ENCODE measurements at regions not wholly inside any gene's neighbourhood (a gene's known extent, or its start where the extent isn't known, plus 50 kb on each side); places are given as distances from the start of the nearest gene placed in this dataset.

GRCh38 chr10:57798830-57799229 lies 468.9 kb downstream of the IPMK start:
- Histone ChIP-seq H3K27ac (ENCODE audit: low read depth, low read length, poor library complexity, severe bottlenecking) (no peak overlapping the region), H3K4me1 (ENCODE audit: insufficient read depth, low read length, poor library complexity, severe bottlenecking) (no peaks in the 10 kb centered on the region), H3K4me3 (ENCODE audit: low read depth, low read length, poor library complexity, severe bottlenecking) (no peak overlapping the region), H3K9me3 (ENCODE audit: low read depth, low read length, poor library complexity, severe bottlenecking) (no peaks in the 10 kb centered on the region), H3K36me3 (ENCODE audit: insufficient read depth, low read length, poor library complexity, severe bottlenecking) (no peaks in the 10 kb centered on the region), H3K27me3 (replicated peaks; ENCODE audit: insufficient read depth, low read depth, low read length, poor library complexity) (no peaks in the 10 kb centered on the region)
- no TSS peak for BruUV-seq (replicated peaks)
- CTCF ChIA-PET = no interaction called here
- intact Hi-C loops (cut with micrococcal nuclease; ENCODE audit: unreplicated experiment) = no loop called here
- TF ChIP-seq EZH2 (IDR thresholded peaks at IDR 0.05; ENCODE audit: borderline replicate concordance, low read depth, low read length, poor library complexity, severe bottlenecking) = no peak
- no peak for TF ChIP-seq CTCF (conservative IDR thresholded peaks at IDR 0.05; ENCODE audit: low read depth, low read length)
- POLR2A ChIA-PET (ENCODE audit: low non-redundant PET) = no interaction called here
- no peak for DNase-seq (ENCODE audit: low spot score)

- Histone ChIP-seq H3K9me3 (ENCODE audit: low read depth, low read length, poor library complexity, severe bottlenecking) (no peaks in the 10 kb centered on the region), H3K4me1 (ENCODE audit: insufficient read depth, low read length, poor library complexity, severe bottlenecking) (no peaks in the 10 kb centered on the region), H3K27me3 (replicated peaks; ENCODE audit: insufficient read depth, low read depth, low read length, poor library complexity) (no peaks in the 10 kb centered on the region), H3K27ac (ENCODE audit: low read depth, low read length, poor library complexity, severe bottlenecking) (no peak overlapping the region), H3K36me3 (ENCODE audit: insufficient read depth, low read length, poor library complexity, severe bottlenecking) (no peaks in the 10 kb centered on the region), H3K4me3 (ENCODE audit: low read depth, low read length, poor library complexity, severe bottlenecking) (no peak overlapping the region)
- DNase-seq (ENCODE audit: low spot score) = no peak
- no peak for TF ChIP-seq EZH2 (IDR thresholded peaks at IDR 0.05; ENCODE audit: borderline replicate concordance, low read depth, low read length, poor library complexity, severe bottlenecking)
- no peak for TF ChIP-seq CTCF (conservative IDR thresholded peaks at IDR 0.05; ENCODE audit: low read depth, low read length)
- ChIA-PET CTCF (no interaction called here), POLR2A (ENCODE audit: low non-redundant PET) (no interaction called here)
- BruUV-seq (replicated peaks) = no TSS peak
- intact Hi-C loops (cut with micrococcal nuclease; ENCODE audit: unreplicated experiment) = no loop called here
Observed at GRCh38 chr10:57791546-57791945, 476.1 kb downstream of the IPMK start.

- H3K4me3 ChIP-seq (ENCODE audit: low read depth, low read length, poor library complexity, severe bottlenecking) = no peak overlapping the region
- CTCF ChIA-PET = no interaction called here
- POLR2A ChIA-PET (ENCODE audit: low non-redundant PET) = no interaction called here
- intact Hi-C loops (cut with micrococcal nuclease; ENCODE audit: unreplicated experiment) = no loop called here
- H3K9me3 ChIP-seq (ENCODE audit: low read depth, low read length, poor library complexity, severe bottlenecking) = no peaks in the 10 kb centered on the region
- no peaks in the 10 kb centered on the region for H3K27me3 ChIP-seq (replicated peaks; ENCODE audit: insufficient read depth, low read depth, low read length, poor library complexity)
- TF ChIP-seq CTCF (conservative IDR thresholded peaks at IDR 0.05; ENCODE audit: low read depth, low read length) (no peak), EZH2 (IDR thresholded peaks at IDR 0.05; ENCODE audit: borderline replicate concordance, low read depth, low read length, poor library complexity, severe bottlenecking) (no peak)
- no peak overlapping the region for H3K27ac ChIP-seq (ENCODE audit: low read depth, low read length, poor library complexity, severe bottlenecking)
- no TSS peak for BruUV-seq (replicated peaks)
- H3K4me1 ChIP-seq (ENCODE audit: insufficient read depth, low read length, poor library complexity, severe bottlenecking) = no peaks in the 10 kb centered on the region
- no peak for DNase-seq (ENCODE audit: low spot score)
- H3K36me3 ChIP-seq (ENCODE audit: insufficient read depth, low read length, poor library complexity, severe bottlenecking) = no peaks in the 10 kb centered on the region
Observed at GRCh38 chr10:57790703-57791102, 477.0 kb downstream of the IPMK start.
